Gastrocnemius medialis (tissue), 4 donors: ENCODE measurements at regions not wholly inside any gene's neighbourhood (a gene's known extent, or its start where the extent isn't known, plus 50 kb on each side); places are given as distances from the start of the nearest gene placed in this dataset.
"Not testable (repeated sequence)": the region's sequence is repeated elsewhere in the genome, so short reads cannot be mapped to it uniquely, and the experiment has no call there.

Source experiments
- ATAC-seq, 2 donors: fragments of 150-250 bp; one replicate each; pipeline ENCODE4 v1.9.1; 2016
- DNase-seq, 2 donors: peaks; one replicate each; pipeline ENCODE4 v3.0.0-alpha.2; 2019
- H3K27ac ChIP-seq, 4 donors: fragments of 200-600 bp; sonication (generic); 1 replicate in 1 of 4; 2 replicates in 3 of 4; pipeline ENCODE4 v1.5.1; 2016 to 2018; ENCODE audit warnings: mild to moderate bottlenecking in 2 of 4, moderate library complexity in 1 of 4
- H3K27me3 ChIP-seq, 3 donors: fragments of 200-600 bp; sonication (generic) in 2 of 3; 1 replicate in 1 of 3; 2 replicates in 2 of 3; pipeline versions ENCODE4 v1.5.1 to v1.6.0; 2016 to 2019; ENCODE audit warnings: mild to moderate bottlenecking in 1 of 3, moderate library complexity in 1 of 3
- H3K36me3 ChIP-seq, 2 donors: fragments of 200-600 bp; sonication (generic) in 1 of 2; one replicate each; pipeline ENCODE4 v1.5.1; 2017 to 2018
- H3K4me1 ChIP-seq, 2 donors: fragments of 200-600 bp; sonication (generic) in 1 of 2; one replicate each; pipeline ENCODE4 v1.5.1; 2016 to 2017; ENCODE audit warnings: mild to moderate bottlenecking in 2 of 2
- H3K4me3 ChIP-seq, 4 donors: fragments of 200-600 bp; sonication (generic) in 3 of 4; 1 replicate in 1 of 4; 2 replicates in 3 of 4; pipeline ENCODE4 v1.5.1; 2016 to 2019; ENCODE audit warnings: mild to moderate bottlenecking in 2 of 4
- H3K9me3 ChIP-seq, 3 donors: fragments of 200-600 bp; sonication (generic) in 2 of 3; 1 replicate in 1 of 3; 2 replicates in 2 of 3; pipeline ENCODE4 v1.5.1; 2016 to 2019
- CTCF ChIP-seq, 5 experiments: fragments of 450-650 bp in 3 of 5; fragments of 200-600 bp in 2 of 5; sonication (generic) in 2 of 5; IDR thresholded peaks in 4 of 5; conservative IDR thresholded peaks in 1 of 5; 1 replicate in 4 of 5; 2 replicates in 1 of 5; pipeline ENCODE4 v1.5.1; 2016 to 2019; ENCODE audit warnings: antibody characterized with exemption in 5 of 5, mild to moderate bottlenecking in 3 of 5, moderate library complexity in 3 of 5
- POLR2A ChIP-seq, 2 donors: fragments of 450-650 bp; IDR thresholded peaks; one replicate each; pipeline ENCODE4 v1.6.1; 2017; ENCODE audit warnings: antibody characterized with exemption in 2 of 2, mild to moderate bottlenecking in 2 of 2, moderate library complexity in 2 of 2
- in situ Hi-C, 4 donors: fragments of 200-750 bp; cut with MboI; loops; one replicate each; pipeline versions ENCODE4 v1.15.0 to v1.8.0; 2017; ENCODE audit warnings: low sequenced_read_pairs in 4 of 4
- intact Hi-C: fragments of 100-400 bp; cut with DNase I; formaldehyde crosslinking; loops from one replicate; pipeline ENCODE4 v1.15.1; 2023; ENCODE audit warnings: low total_unique reads

GRCh38 chr18:65206551-65207260 lies 544.1 kb upstream of the CDH7 start:
- Histone ChIP-seq H3K27ac (no peak overlapping the region), H3K9me3 (no peaks in the 10 kb centered on the region), H3K27me3 (no peaks in the 10 kb centered on the region), H3K4me3 (no peak overlapping the region), H3K4me1 (no peaks in the 10 kb centered on the region), H3K36me3 (no peaks in the 10 kb centered on the region)
- ATAC-seq = no peak
- DNase-seq = no peak
- in situ Hi-C loops (loop anchor here in 1 of 4 donors (10.0 kb wide), 1 partner anchor 62 kb away; no protein-coding TSS in a partner anchor), intact Hi-C loops (no loop called here)
- TF ChIP-seq CTCF (IDR thresholded peaks at IDR 0.05 in 4 of 5, conservative IDR thresholded peaks at IDR 0.05 in 1 of 5) = no peak
- TF ChIP-seq POLR2A (IDR thresholded peaks at IDR 0.05) = no peak

- no peak for ATAC-seq
- no peaks in the 10 kb centered on the region for H3K9me3 ChIP-seq
- TF ChIP-seq POLR2A (IDR thresholded peaks at IDR 0.05) = no peak
- TF ChIP-seq CTCF (IDR thresholded peaks at IDR 0.05 in 4 of 5, conservative IDR thresholded peaks at IDR 0.05 in 1 of 5) = no peak
- in situ Hi-C loops = loop anchor here in 1 of 4 donors (10.0 kb wide), 1 partner anchor 57 kb away; no protein-coding TSS in a partner anchor
- no peaks in the 10 kb centered on the region for H3K4me1 ChIP-seq
- DNase-seq = no peak
- intact Hi-C loops = no loop called here
- no peaks in the 10 kb centered on the region for H3K27me3 ChIP-seq
- no peaks in the 10 kb centered on the region for H3K36me3 ChIP-seq
- no peak overlapping the region for H3K4me3 ChIP-seq
- no peak overlapping the region for H3K27ac ChIP-seq
Observed at GRCh38 chr18:65202091-65202490, 548.7 kb upstream of the CDH7 start.

GRCh38 chr18:65175681-65176080 lies 575.1 kb upstream of the CDH7 start:
- DNase-seq = no peak
- intact Hi-C loops = no loop called here
- in situ Hi-C loops = no loop called here
- Histone ChIP-seq H3K36me3 (no peaks in the 10 kb centered on the region), H3K27me3 (no peaks in the 10 kb centered on the region), H3K4me3 (no peak overlapping the region), H3K9me3 (no peaks in the 10 kb centered on the region), H3K4me1 (no peaks in the 10 kb centered on the region), H3K27ac (no peak overlapping the region)
- no peak for TF ChIP-seq POLR2A (IDR thresholded peaks at IDR 0.05)
- TF ChIP-seq CTCF (IDR thresholded peaks at IDR 0.05 in 4 of 5, conservative IDR thresholded peaks at IDR 0.05 in 1 of 5) = no peak
- no peak for ATAC-seq

GRCh38 chr18:65162086-65162485 lies 588.7 kb upstream of the CDH7 start:
- H3K9me3 ChIP-seq, intact Hi-C loops, H3K4me3 ChIP-seq, H3K27ac ChIP-seq, DNase-seq, H3K4me1 ChIP-seq, H3K27me3 ChIP-seq, H3K36me3 ChIP-seq, ATAC-seq, in situ Hi-C loops: not testable (repeated sequence)

- no peaks in the 10 kb centered on the region for H3K36me3 ChIP-seq
- H3K4me3 ChIP-seq = no peak overlapping the region
- ATAC-seq = no peak
- H3K4me1 ChIP-seq = no peaks in the 10 kb centered on the region
- H3K9me3 ChIP-seq = no peaks in the 10 kb centered on the region
- TF ChIP-seq CTCF (IDR thresholded peaks at IDR 0.05 in 4 of 5, conservative IDR thresholded peaks at IDR 0.05 in 1 of 5) (no peak), POLR2A (IDR thresholded peaks at IDR 0.05) (no peak)
- no peak for DNase-seq
- intact Hi-C loops = no loop called here
- in situ Hi-C loops = loop anchor here in 1 of 4 donors (10.0 kb wide), 1 partner anchor 58 kb away; no protein-coding TSS in a partner anchor
- H3K27me3 ChIP-seq = no peaks in the 10 kb centered on the region
- no peak overlapping the region for H3K27ac ChIP-seq
Observed at GRCh38 chr18:65146482-65147021, 604.3 kb upstream of the CDH7 start.
